HT1080 (cell line): ENCODE measurements at regions not wholly inside any gene's neighbourhood (a gene's known extent, or its start where the extent isn't known, plus 50 kb on each side); places are given as distances from the start of the nearest gene placed in this dataset. TPM values are rescaled to one million over a fixed set of nuclear protein-coding genes. Genes with fewer than 3 reads are reported as not detected.
A peak's percentile ranks its signal among the peaks of the same experiment; 100 is the strongest.

Experiments
- DNase-seq: peaks from one replicate; pipeline ENCODE4 v3.0.0-alpha.2; 2015; ENCODE audit warnings: low read depth
- small RNA-seq: library from RNA; depleted of rRNA; stranded (forward); fragments of <200 nt; gene quantifications from one replicate; pipeline ENCODE3, GENCODE V24; 2014

GRCh38 chr9:84173961-84174360 is 166.6 kb downstream of the SLC28A3 start:
- no peak for DNase-seq

- DNase-seq: no peak
Observed at GRCh38 chr9:84174486-84174885, 166.1 kb downstream of the SLC28A3 start.

GRCh38 chr9:84177407-84177806 is 163.2 kb downstream of the SLC28A3 start:
- DNase-seq: no peak

GRCh38 chr9:84179531-84179930 is 161.0 kb downstream of the SLC28A3 start:
- DNase-seq: no peak

GRCh38 chr9:84187090-84187489 is 153.5 kb downstream of the SLC28A3 start:
- DNase-seq: no peak

GRCh38 chr9:84189904-84190303 is 150.7 kb downstream of the SLC28A3 start:
- DNase-seq: no peak

- no peak for DNase-seq
Observed at GRCh38 chr9:84190411-84190810, 150.1 kb downstream of the SLC28A3 start.

- no peak for DNase-seq
Observed at GRCh38 chr9:84206801-84207370, 133.7 kb downstream of the SLC28A3 start.

GRCh38 chr9:84207491-84207951 is 133.0 kb downstream of the SLC28A3 start:
- DNase-seq: no peak

- DNase-seq: no peak
Observed at GRCh38 chr9:84212246-84212645, 128.3 kb downstream of the SLC28A3 start.

GRCh38 chr9:84212982-84213381 is 127.6 kb downstream of the SLC28A3 start:
- no peak for DNase-seq

GRCh38 chr9:84216151-84216550 is 124.4 kb downstream of the SLC28A3 start:
- DNase-seq: peak; percentile 10

GRCh38 chr9:84218322-84218721 is 122.2 kb downstream of the SLC28A3 start:
- no peak for DNase-seq

GRCh38 chr9:84224246-84224645 is 116.3 kb downstream of the SLC28A3 start:
- no peak for DNase-seq

Small RNAs in the stretch of these regions (small RNA-seq; reads per million reads assigned to genes)
- gene AL390838.2: not detected
